Stimulated activated CD4-positive, alpha-beta T cell treated with anti-CD3 and anti-CD28 coated beads, Interleukin-15, amount 100 ng/mL, for 1 hour (primary cell): ENCODE measurements at regions not wholly inside any gene's neighbourhood (a gene's known extent, or its start where the extent isn't known, plus 50 kb on each side); places are given as distances from the start of the nearest gene placed in this dataset.
"Not testable (repeated sequence)": the region's sequence is repeated elsewhere in the genome, so short reads cannot be mapped to it uniquely, and the experiment has no call there.

Experiments
- DNase-seq, 2 donors: peaks; one replicate each; pipeline ENCODE4 v3.0.0-alpha.2; 2020; ENCODE audit warnings: low read depth in 1 of 2, low spot score in 1 of 2

DNA sequence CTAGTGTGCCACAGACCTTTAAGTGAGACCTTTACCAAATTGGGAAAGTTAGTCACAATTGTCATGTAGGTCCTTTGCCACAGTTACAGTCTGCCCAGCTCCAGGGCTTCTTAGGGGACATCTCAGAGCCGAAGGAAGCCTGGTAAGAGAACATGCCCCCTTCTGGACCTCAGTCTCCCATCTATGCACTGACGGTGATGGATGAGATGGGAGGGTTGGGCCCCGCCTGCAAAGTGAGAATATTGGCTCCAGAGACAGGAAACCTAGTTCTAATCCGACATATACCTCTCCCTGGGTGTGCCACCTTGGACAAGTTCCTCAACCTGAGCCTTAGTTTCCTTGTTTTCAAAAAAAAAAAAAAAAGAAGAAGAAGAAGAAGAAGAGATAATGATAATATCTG lies 85.1 kb upstream of the NAV2 start:
- no peak for DNase-seq

GRCh38 chr11:19625438-19625837 lies 87.2 kb upstream of the NAV2 start:
- no peak for DNase-seq

DNA sequence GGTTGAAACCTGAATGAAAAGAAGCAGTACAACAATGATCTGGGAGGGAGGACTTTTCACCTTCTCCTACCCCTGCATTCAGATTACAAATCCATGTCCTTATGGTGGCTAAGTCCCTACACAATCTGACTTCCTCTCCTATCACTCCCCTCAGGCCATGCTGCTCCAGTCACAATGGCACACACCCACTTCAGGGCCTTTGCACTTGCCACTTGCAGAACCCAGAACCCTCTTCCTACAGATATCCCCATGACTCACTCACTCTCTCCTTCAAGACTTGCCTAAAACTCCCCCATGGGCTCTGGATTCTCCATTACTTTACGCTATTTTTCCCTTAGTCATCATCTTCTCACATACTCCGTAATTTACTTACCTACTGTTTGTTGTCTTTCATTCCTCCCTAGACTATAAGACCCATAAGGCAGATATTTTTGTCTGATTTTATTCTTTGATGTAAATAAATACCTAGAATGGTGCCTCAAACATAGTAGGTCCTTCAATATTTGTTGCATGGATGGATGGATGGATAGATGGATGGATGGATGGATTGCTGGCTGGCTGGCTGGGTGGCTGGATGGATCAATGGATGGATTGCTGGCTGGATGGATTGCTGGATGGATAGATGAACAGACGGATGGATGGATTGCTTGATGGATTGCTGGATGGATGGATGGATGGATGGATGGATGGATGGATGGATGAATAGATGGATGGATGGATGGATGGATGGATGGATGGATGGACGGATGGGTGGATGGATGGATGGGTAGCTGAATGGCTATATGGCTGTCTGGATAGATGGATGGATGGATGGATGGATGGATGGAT lies 94.7 kb upstream of the NAV2 start:
- DNase-seq, result no peak

- DNase-seq, result no peak
Measured at GRCh38 chr11:19615341-19616183, 97.1 kb upstream of the NAV2 start.

- no peak for DNase-seq
Measured at GRCh38 chr11:19614370-19614940, 98.2 kb upstream of the NAV2 start.

DNA sequence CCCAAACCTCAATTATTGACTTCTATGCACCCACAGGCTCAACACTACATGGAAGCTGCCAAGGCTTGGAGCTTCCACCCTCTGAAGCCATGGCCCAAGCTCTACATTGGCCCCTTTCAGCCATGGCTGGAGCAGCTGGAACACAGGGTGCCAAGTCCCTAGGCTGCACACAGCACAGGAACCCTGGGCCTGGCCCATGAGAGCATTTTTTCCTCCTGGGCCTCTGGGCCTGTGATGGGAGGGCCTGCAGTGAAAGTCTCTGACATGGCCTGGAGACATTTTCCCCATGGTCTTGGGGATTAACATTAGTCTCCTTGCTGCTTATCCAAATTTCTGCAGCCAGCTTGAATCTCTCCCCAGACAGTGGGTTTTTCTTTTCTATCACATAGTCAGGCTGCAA lies 100.6 kb upstream of the NAV2 start:
- DNase-seq, result not testable (repeated sequence)

DNA sequence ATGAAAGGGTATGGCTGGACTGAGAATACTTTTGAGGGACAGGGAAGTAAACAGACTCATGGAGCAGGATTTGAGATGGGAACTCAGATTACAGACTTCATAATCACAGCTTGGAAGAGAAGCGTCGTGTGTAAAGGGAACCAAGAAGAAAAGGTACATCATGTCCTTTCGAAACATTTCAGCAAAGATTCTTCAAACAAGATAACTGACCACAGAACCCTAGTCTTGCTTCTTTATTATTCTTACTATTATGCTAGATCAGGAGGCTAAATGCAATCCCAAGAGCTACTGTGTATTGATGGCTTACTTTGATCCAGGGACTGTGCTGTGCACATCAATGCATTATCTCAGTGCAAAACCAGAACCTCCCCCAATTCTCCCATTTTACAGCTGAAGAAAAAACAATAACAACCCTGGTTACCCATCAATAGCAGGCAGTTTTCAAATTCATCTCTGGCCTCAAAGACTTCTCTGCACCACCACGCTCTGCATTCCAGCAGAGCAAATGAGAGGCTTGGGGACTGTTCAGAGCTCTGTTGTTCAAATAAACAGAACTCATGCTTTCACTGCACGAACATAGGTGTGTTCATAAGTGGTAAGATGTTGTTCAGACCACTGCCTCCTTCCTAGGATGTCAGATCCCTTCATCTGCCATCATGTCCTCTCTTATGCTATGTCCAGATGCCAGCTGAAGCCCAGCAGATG lies 104.8 kb upstream of the NAV2 start:
- no peak for DNase-seq

- DNase-seq, result no peak
Measured at GRCh38 chr11:19606856-19607655, 105.6 kb upstream of the NAV2 start.

DNA sequence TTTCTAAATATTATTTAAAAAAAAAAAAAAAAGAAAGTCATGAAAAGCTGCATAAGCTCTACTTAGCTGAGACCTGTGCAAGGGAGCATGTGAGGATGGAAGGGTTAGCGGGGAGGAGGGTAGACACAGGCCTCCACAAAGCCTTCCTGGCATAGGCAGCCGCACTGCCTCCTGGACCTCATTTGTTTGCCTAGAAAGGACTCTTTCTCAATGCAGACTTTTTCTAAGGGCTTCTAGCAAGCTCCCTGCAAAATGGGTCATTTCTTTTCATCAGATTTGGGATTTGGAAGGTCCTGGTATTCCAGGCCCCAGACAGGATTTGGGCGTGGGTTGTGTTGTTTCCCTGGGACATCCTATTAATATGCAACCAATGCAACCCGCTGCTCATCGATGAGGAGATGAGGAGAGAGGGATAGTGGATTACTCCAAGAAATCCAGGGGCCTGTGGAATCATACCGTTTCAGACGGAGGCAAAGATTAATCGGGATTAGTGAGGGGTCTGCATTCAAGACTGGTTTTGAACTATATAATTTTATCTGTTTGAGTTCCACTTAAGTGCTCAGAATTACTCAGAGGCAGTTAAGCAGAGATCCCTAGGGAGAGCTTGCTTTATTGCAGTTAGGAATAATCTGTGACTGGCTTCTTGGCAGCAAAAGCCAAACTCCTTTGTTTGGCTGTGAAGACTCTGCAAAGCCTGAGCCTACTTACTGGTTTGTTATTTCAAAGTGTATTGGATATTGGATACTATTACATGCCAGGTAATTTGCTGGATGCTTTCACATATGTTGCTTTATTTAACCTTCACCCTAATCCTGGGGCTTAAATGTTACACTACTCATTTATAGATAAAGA lies 106.9 kb upstream of the NAV2 start:
- DNase-seq, result no peak

DNA sequence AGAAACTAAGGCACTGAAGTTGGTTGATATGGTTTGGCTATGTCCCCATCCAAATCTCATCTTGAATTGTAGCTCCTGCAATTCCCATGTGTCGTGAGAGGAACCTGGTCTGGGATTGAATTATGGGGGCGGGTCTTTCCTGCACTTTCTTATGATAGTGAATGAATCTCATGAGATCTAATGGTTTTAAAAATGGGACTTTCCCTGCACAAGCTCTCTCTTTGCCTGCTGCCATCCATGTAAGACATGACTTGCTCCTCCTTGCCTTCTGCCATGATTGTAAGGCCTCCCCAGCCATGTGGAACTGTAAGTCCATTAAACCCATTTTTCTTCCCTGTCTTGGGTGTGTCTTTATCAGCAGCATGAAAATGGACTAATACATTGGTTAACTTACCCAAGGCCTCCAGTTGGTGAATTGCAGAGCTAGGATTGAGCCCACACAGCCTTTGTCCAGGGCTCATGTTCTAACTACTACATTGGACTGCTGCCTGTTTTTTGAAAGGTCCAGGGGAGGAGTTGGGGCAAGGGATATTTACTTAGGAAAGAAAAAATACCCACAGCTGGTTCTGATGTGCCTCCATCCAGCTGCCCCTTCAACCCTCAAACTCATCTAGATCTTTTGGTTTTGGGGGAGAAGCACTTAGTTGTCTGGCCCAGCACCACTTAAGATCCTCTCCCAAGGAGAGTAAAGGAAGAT lies 107.8 kb upstream of the NAV2 start:
- no peak for DNase-seq

DNA sequence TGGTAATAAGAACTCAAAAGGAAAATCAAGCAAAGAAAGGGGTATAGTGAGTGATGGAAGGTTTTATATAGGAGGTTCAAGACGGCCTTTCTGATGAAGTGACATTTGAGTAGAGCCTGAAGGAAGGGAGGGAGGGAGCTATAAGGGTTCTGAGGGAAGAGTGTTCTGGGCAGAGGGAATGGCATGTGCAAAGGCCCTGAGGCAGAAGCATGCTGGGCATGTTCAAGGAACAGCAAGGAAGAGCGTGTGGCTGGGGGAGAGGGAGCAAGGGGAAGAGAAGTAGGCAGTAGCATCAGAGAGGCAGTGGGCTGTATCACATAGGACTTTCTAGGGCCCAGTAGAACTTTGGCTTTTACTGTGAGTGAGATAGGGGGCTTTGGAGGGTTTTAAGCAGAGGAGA lies 108.9 kb upstream of the NAV2 start:
- no peak for DNase-seq

DNA sequence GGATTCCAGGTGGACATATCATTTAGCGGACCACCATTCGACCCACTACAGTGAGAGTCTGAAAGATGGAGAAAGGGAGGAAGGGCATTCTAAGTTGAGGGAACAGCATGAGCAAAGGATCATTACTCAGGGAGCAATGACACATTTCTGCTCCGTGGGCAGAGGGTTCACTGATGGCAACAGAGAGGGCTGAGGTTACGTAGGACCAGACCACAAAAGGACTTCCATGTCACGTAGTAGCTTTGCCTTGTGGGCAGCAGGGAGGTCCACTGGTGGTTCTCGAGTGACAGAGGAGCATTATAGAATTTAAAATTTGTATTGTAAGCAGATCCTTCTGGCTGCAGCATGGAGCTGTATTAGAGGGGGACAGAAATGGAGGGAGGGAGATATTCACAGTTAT lies 109.7 kb upstream of the NAV2 start:
- no peak for DNase-seq

DNA sequence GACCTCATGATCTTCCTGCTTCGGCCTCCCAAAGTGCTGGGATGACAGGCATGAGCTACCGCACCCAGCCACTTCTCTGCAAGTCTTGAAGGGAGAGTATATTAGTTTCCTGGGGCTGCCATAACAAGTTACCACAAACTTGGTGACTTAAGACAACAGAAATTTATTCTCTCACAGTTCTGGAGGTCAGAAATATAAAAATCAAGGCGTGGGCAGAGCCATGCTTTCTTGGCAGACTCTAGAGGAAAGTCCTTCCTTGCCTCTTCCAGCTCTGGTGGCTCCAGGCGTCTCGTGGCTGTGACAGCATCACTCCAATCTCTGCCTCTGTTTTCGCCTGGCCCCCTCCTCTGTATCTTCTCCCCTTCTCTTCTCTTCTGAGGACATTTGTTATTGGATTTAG lies 110.2 kb upstream of the NAV2 start:
- no peak for DNase-seq

- no peak for DNase-seq
Measured at GRCh38 chr11:19601235-19601634, 111.4 kb upstream of the NAV2 start.

DNA sequence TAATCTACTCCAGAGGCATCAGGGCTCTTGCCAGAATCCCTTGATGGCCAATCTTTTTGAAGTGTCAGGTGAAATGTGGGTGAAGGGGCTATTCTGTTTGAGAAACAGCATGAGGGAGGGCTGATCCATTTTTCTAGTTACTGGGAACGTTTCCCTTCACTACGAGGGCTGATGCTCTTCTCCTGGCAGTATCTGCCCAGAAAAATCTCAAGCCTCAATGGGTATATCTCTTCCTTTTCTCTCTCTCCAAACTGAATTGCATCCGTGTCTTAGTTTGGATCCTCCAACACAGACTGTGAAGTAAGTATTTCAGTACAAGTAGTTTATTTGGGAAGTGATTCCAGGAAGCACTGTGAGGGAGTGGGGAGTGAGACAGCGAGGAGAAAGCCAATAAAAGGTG lies 113.0 kb upstream of the NAV2 start:
- DNase-seq, result no peak

GRCh38 chr11:19598876-19599486 lies 113.7 kb upstream of the NAV2 start:
- no peak for DNase-seq

DNA sequence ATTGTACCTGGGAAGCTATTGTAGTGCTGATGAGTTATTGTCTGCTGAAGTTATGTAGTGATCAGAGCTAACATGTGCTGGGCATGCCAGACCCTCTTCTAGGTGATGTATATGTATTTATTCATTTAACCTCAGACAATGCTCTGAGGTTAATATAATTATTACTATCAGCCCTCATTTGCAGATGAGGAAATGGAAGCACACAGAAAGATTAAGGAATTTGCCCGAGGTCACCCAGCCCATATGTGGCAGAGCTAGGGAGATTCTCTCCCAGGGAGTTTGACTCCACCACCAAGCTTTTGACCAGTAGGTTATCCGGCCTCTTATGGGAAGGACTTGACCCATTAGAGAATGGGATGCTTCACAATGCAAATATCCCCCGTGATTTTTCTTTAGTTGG lies 114.2 kb upstream of the NAV2 start:
- DNase-seq, result no peak

- DNase-seq, result no peak
Measured at GRCh38 chr11:19597876-19598275, 114.8 kb upstream of the NAV2 start.

GRCh38 chr11:19597206-19597605 lies 115.4 kb upstream of the NAV2 start:
- DNase-seq, result no peak
